ENCODE measurements at regions not wholly inside any gene's neighbourhood (a gene's known extent, or its start where the extent isn't known, plus 50 kb on each side); places are given as distances from the start of the nearest gene placed in this dataset.

- TF ChIP-seq CTCF (IDR thresholded peaks at IDR 0.05; ENCODE audit: insufficient read depth, low read depth, low read length) (peak; percentile 46), EZH2 (IDR thresholded peaks at IDR 0.05; ENCODE audit: insufficient read depth, low read length) (no peak)
Observed at GRCh38 chr16:86044241-86044671, 145.3 kb downstream of the IRF8 start.

Data from astrocyte (in vitro differentiated cells and primary cell).